H9 (cell line): ENCODE measurements at regions not wholly inside any gene's neighbourhood (a gene's known extent, or its start where the extent isn't known, plus 50 kb on each side); places are given as distances from the start of the nearest gene placed in this dataset.

ENCODE experiments used
- DNase-seq: peaks from one replicate; pipeline ENCODE4 v3.0.0-alpha.2; 2017
- H2AFZ ChIP-seq: one replicate; pipeline ENCODE4 v1.6.1; 2013; ENCODE audit warnings: mild to moderate bottlenecking, low read length, control low read depth, moderate library complexity
- H2AK5ac ChIP-seq: 2 replicates; pipeline ENCODE4 v1.6.1; 2013; ENCODE audit warnings: low read length, control low read depth, mixed read lengths; ENCODE audit not compliant: insufficient read length
- H2BK120ac ChIP-seq: one replicate; pipeline ENCODE4 v1.6.1; 2013; ENCODE audit warnings: low read depth, mild to moderate bottlenecking, low read length, control low read depth, inconsistent platforms; ENCODE audit not compliant: poor library complexity, severe bottlenecking
- H2BK12ac ChIP-seq: 2 replicates; pipeline ENCODE4 v1.6.1; 2013; ENCODE audit warnings: low read length, control low read depth, mixed read lengths, low read depth; ENCODE audit not compliant: insufficient read length
- H2BK15ac ChIP-seq: 2 replicates; pipeline ENCODE4 v1.6.1; 2013; ENCODE audit warnings: low read depth, low read length, control low read depth
- H2BK20ac ChIP-seq: one replicate; pipeline ENCODE4 v1.6.1; 2013; ENCODE audit warnings: low read depth, mild to moderate bottlenecking, low read length, control low read depth, inconsistent platforms; ENCODE audit not compliant: poor library complexity, severe bottlenecking
- H2BK5ac ChIP-seq: 2 replicates; pipeline ENCODE4 v1.6.1; 2013; ENCODE audit warnings: low read length, control low read depth, mixed read lengths; ENCODE audit not compliant: insufficient read length
- H3K14ac ChIP-seq: 2 replicates; pipeline ENCODE4 v1.6.1; 2013; ENCODE audit warnings: low read length, control low read depth; ENCODE audit not compliant: insufficient read depth
- H3K18ac ChIP-seq: 2 replicates; pipeline ENCODE4 v1.6.1; 2013; ENCODE audit warnings: low read depth, mild to moderate bottlenecking, mixed read lengths, low read length, control low read depth; ENCODE audit not compliant: insufficient read length
- H3K23ac ChIP-seq: 2 replicates; pipeline ENCODE4 v1.6.1; 2013; ENCODE audit warnings: low read length, control low read depth, mixed read lengths, low read depth; ENCODE audit not compliant: insufficient read length
- H3K23me2 ChIP-seq: 2 replicates; pipeline ENCODE4 v1.6.1; 2013; ENCODE audit warnings: low read depth, mild to moderate bottlenecking, mixed read lengths, low read length, control low read depth; ENCODE audit not compliant: insufficient read length, poor library complexity, severe bottlenecking
- H3K27ac ChIP-seq: 2 replicates; pipeline ENCODE4 v1.5.1; 2013; ENCODE audit warnings: low read length, control low read depth, mixed read lengths, low read depth; ENCODE audit not compliant: insufficient read length
- H3K27me3 ChIP-seq: 2 replicates; pipeline ENCODE4 v1.6.1; 2013; ENCODE audit warnings: low read length, control low read depth, inconsistent platforms; ENCODE audit not compliant: insufficient read depth
- H3K4ac ChIP-seq: 2 replicates; pipeline ENCODE4 v1.6.1; 2013; ENCODE audit warnings: low read depth, mild to moderate bottlenecking, control low read depth, inconsistent platforms, low read length, moderate library complexity
- H3K4me1 ChIP-seq: 2 replicates; pipeline ENCODE4 v1.6.1; 2013; ENCODE audit warnings: low read length, control low read depth, inconsistent platforms; ENCODE audit not compliant: insufficient read depth
- H3K4me2 ChIP-seq: 2 replicates; pipeline ENCODE4 v1.6.1; 2013; ENCODE audit warnings: low read length, control low read depth, mixed read lengths; ENCODE audit not compliant: insufficient read length, insufficient read depth
- H3K56ac ChIP-seq: 2 replicates; pipeline ENCODE4 v1.6.1; 2013; ENCODE audit warnings: low read depth, mild to moderate bottlenecking, mixed read lengths, low read length, control low read depth; ENCODE audit not compliant: insufficient read length
- H3K79me1 ChIP-seq: 2 replicates; pipeline ENCODE4 v1.6.1; 2013; ENCODE audit warnings: low read depth, mild to moderate bottlenecking, moderate library complexity, low read length, control low read depth, inconsistent platforms; ENCODE audit not compliant: insufficient read depth, poor library complexity, severe bottlenecking
- H3K79me2 ChIP-seq: 2 replicates; pipeline ENCODE4 v1.6.1; 2013; ENCODE audit warnings: low read length, control low read depth, inconsistent platforms; ENCODE audit not compliant: insufficient read depth
- H3K9ac ChIP-seq: 2 replicates; pipeline ENCODE4 v1.6.1; 2013; ENCODE audit warnings: low read length, control low read depth, mixed read lengths; ENCODE audit not compliant: insufficient read length; ENCODE audit errors: extremely low read depth
- H3K9me3 ChIP-seq: one replicate; pipeline ENCODE4 v1.6.1; 2013; ENCODE audit warnings: low read depth, low read length, inconsistent platforms; ENCODE audit not compliant: control insufficient read depth
- H3T11ph ChIP-seq: one replicate; pipeline ENCODE4 v1.6.1; 2013; ENCODE audit warnings: mild to moderate bottlenecking, low read length, control low read depth, inconsistent platforms
- H4K20me1 ChIP-seq: one replicate; pipeline ENCODE4 v1.6.1; 2013; ENCODE audit not compliant: control insufficient read depth, insufficient read length, insufficient read depth
- H4K5ac ChIP-seq: 2 replicates; pipeline ENCODE4 v1.6.1; 2013; ENCODE audit warnings: low read depth, mild to moderate bottlenecking, mixed read lengths, low read length, control low read depth; ENCODE audit not compliant: insufficient read length
- H4K8ac ChIP-seq: replicated peaks from 2 replicates; pipeline ENCODE4 v1.6.1; 2013; ENCODE audit warnings: low read length, control low read depth, mixed read lengths, low read depth; ENCODE audit not compliant: insufficient read length
- H4K91ac ChIP-seq: 2 replicates; pipeline ENCODE4 v1.6.1; 2013; ENCODE audit warnings: low read depth, mild to moderate bottlenecking, moderate library complexity, mixed read lengths, low read length, control low read depth; ENCODE audit not compliant: insufficient read length
- H3K27ac Mint-ChIP-seq, 3 experiments: 2 replicates in 2 of 3; 3 replicates in 1 of 3; pipeline ENCODE4 v1.8.0; 2020 to 2021; ENCODE audit warnings: mixed read lengths in 3 of 3, mild to moderate bottlenecking in 1 of 3, moderate library complexity in 1 of 3
- H3K27me3 Mint-ChIP-seq: 2 replicates; pipeline ENCODE4 v1.8.0; 2021; ENCODE audit warnings: low read depth, mild to moderate bottlenecking, moderate library complexity, mixed read lengths
- H3K36me3 Mint-ChIP-seq, 3 experiments: 2 replicates in 2 of 3; 3 replicates in 1 of 3; pipeline ENCODE4 v1.8.0; 2020 to 2021; ENCODE audit warnings: low read depth in 3 of 3, mixed read lengths in 3 of 3; ENCODE audit not compliant: insufficient read depth in 1 of 3
- H3K4me1 Mint-ChIP-seq, 2 experiments: 2 replicates each; pipeline ENCODE4 v1.8.0; 2020; ENCODE audit warnings: mixed read lengths in 2 of 2
- H3K4me3 Mint-ChIP-seq, 2 experiments: 2 replicates in 1 of 2; 3 replicates in 1 of 2; pipeline ENCODE4 v1.8.0; 2020 to 2021; ENCODE audit warnings: mild to moderate bottlenecking in 2 of 2, mixed read lengths in 2 of 2, moderate library complexity in 1 of 2
- H3K9me3 Mint-ChIP-seq, 2 experiments: 2 replicates in 1 of 2; 3 replicates in 1 of 2; pipeline ENCODE4 v1.8.0; 2020; ENCODE audit warnings: mild to moderate bottlenecking in 2 of 2, mixed read lengths in 2 of 2, moderate library complexity in 1 of 2
- CTCF ChIP-seq: fragments of 200-600 bp; sonication (generic); conservative IDR thresholded peaks from 3 replicates; pipeline ENCODE4 v1.8.0; 2021; ENCODE audit warnings: antibody characterized with exemption, mild to moderate bottlenecking
- WGBS: extraction: QIAGEN DNeasy Blood & Tissue Kit; methylation state at CpG from one replicate; pipeline ENCODE4 v1.1.7; 2013; ENCODE audit warnings: missing lambda C conversion rate, low lambda C conversion rate, mixed read lengths; ENCODE audit not compliant: insufficient read length; ENCODE audit errors: extremely low coverage; 5-methylcytosine and 5-hydroxymethylcytosine counted together

GRCh38 chr2:117123362-117123761 lies 691.1 kb upstream of the DDX18 start:
- Mint-ChIP-seq H3K36me3 (0 out of 7 replicates have a peak, but pooled peaks cover 0 to 2% (median 0%) of the 10 kb centered on the region in 3 experiments), H3K9me3 (no peaks in the 10 kb centered on the region), H3K27ac (no peak overlapping the region), H3K4me1 (no peaks in the 10 kb centered on the region), H3K27me3 (no peaks in the 10 kb centered on the region), H3K4me3 (no peak overlapping the region)
- Histone ChIP-seq H3K23me2 (no peaks in the 10 kb centered on the region), H3K18ac (no peak overlapping the region), H3K79me2 (no peaks in the 10 kb centered on the region), H3K27ac (no peak overlapping the region), H3K79me1 (no peaks in the 10 kb centered on the region), H3K14ac (no peak overlapping the region), H3K4me2 (no peak overlapping the region), H4K8ac (no peak overlapping the region), H2BK5ac (no peak overlapping the region), H2BK15ac (no peak overlapping the region), H3K27me3 (no peaks in the 10 kb centered on the region), H2BK20ac (no peak overlapping the region), H4K91ac (no peak overlapping the region), H3K4me1 (no peaks in the 10 kb centered on the region), H3K9me3 (no peaks in the 10 kb centered on the region), H2BK120ac (no peak overlapping the region), H2BK12ac (no peak overlapping the region), H2AK5ac (no peak overlapping the region), H2AFZ (no peak overlapping the region), H4K5ac (no peak overlapping the region), H3K9ac (no peak overlapping the region), H4K20me1 (no peaks in the 10 kb centered on the region), H3K23ac (no peak overlapping the region), H3T11ph (no peak overlapping the region), H3K56ac (no peak overlapping the region), H3K4ac (no peak overlapping the region)
- no CpG with 5 or more reads among the region's 1 CpG for WGBS
- no peak for TF ChIP-seq CTCF
- no peak for DNase-seq
